ENCODE measurements at regions not wholly inside any gene's neighbourhood (a gene's known extent, or its start where the extent isn't known, plus 50 kb on each side); places are given as distances from the start of the nearest gene placed in this dataset.

- TF ChIP-seq POLR2A (IDR thresholded peaks at IDR 0.05) (no peak), CTCF (IDR thresholded peaks at IDR 0.05) (peak in 1 of 4 experiments; percentile 10), EP300 (IDR thresholded peaks at IDR 0.05) (no peak)
Observed at GRCh38 chr7:25847336-25848070, 304.5 kb upstream of the NFE2L3 start.

All from sigmoid colon (tissue), 4 donors.